Retinal pigment epithelial cell (primary cell): ENCODE measurements at regions not wholly inside any gene's neighbourhood (a gene's known extent, or its start where the extent isn't known, plus 50 kb on each side); places are given as distances from the start of the nearest gene placed in this dataset.

Source experiments
- DNase-seq: peaks from one replicate; pipeline ENCODE4 v3.0.0-alpha.2; 2010; ENCODE audit warnings: low read depth
- H3K4me3 ChIP-seq: 2 replicates; pipeline ENCODE4 v1.5.1; 2011; ENCODE audit warnings: mild to moderate bottlenecking, low read length, control low read depth, moderate library complexity
- CTCF ChIP-seq: conservative IDR thresholded peaks from 2 replicates; pipeline ENCODE4 v1.5.1; 2011; ENCODE audit warnings: low read depth, low read length, control low read depth, inconsistent platforms

- no peak overlapping the region for H3K4me3 ChIP-seq
- no peak for TF ChIP-seq CTCF
- DNase-seq = no peak
Measured at GRCh38 chr4:23369331-23369730, 520.5 kb downstream of the PPARGC1A start.

GRCh38 chr4:23368081-23368697, 521.7 kb downstream of the PPARGC1A start:
- TF ChIP-seq CTCF = peak; percentile 42
- DNase-seq = no peak
- no peak overlapping the region for H3K4me3 ChIP-seq

GRCh38 chr4:23366557-23366906, 523.3 kb downstream of the PPARGC1A start:
- TF ChIP-seq CTCF = no peak
- H3K4me3 ChIP-seq = no peak overlapping the region
- DNase-seq = no peak

DNA sequence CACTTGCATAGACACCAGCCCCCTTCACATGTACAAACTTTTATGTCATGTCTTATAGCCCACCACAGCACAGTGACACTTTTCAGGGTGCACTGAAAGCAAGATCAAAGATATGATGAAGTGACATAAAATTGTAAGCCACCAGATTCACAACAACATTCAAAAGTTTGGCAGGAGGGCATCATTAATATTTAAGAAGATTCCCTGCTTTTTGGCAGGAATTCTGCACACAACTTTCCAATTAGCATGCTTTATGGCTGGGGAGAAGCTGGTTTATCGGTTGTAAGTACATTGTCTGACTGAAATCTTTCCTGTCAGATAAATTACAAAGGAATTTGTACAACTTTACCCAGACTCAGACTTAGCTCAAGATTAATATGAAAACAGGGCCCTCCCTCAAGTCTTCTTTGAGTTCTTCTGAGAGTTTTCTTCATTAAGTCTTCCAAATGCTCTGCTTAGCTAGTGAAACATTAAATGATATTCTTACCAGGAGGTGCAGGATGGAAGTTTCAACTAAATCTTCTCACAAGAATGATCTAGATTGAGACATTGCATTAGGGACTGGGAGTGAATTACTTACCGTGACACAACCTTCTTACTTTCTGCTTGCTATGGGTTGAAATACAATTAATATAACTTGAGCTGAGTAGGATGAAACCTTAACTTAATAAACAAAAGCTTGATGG, 523.8 kb downstream of the PPARGC1A start:
- H3K4me3 ChIP-seq = no peak overlapping the region
- DNase-seq = no peak
- TF ChIP-seq CTCF = no peak

DNA sequence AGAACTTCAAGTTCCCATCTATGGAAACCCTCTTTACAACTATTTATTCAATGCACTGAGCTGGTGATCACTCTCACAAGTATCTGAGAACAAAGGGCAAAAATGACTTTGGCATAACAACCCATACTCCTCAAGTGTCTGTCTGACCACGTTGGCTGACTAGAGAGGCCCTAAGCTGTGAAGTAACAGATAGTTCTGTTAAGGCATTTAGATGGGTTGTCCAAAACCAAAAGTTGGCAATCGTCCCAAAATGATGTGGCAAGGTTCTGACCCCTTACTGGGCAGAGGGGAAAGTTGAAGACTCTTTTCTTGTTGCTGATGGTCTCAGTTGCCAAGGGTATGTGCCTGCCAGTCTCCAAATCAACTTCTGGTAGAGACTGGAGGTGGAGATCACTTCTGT, 524.8 kb downstream of the PPARGC1A start:
- H3K4me3 ChIP-seq = no peak overlapping the region
- DNase-seq = no peak
- no peak for TF ChIP-seq CTCF

DNA sequence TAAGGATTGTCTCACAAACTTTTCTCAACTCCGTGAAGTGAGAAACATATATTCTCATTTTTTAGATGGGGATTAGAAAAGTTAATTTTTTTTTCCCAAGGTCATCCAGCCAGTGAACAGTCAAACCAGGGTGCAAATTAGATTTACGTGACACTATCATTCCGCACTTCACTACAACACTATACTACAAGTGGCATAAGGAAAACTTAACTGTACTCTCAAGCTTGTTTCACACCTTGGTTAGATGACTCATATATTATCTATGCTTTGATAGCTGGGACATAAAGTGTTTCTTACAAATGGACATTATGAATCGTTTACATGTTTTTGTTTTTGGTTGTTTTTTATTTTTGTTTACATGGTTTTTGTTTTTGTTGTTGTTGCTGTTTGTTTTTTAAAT, 525.7 kb downstream of the PPARGC1A start:
- DNase-seq = no peak
- H3K4me3 ChIP-seq = no peak overlapping the region
- no peak for TF ChIP-seq CTCF

GRCh38 chr4:23361453-23361852, 528.4 kb downstream of the PPARGC1A start:
- DNase-seq = no peak
- no peak overlapping the region for H3K4me3 ChIP-seq
- no peak for TF ChIP-seq CTCF
